ENCODE measurements at regions not wholly inside any gene's neighbourhood (a gene's known extent, or its start where the extent isn't known, plus 50 kb on each side); places are given as distances from the start of the nearest gene placed in this dataset.

DNA sequence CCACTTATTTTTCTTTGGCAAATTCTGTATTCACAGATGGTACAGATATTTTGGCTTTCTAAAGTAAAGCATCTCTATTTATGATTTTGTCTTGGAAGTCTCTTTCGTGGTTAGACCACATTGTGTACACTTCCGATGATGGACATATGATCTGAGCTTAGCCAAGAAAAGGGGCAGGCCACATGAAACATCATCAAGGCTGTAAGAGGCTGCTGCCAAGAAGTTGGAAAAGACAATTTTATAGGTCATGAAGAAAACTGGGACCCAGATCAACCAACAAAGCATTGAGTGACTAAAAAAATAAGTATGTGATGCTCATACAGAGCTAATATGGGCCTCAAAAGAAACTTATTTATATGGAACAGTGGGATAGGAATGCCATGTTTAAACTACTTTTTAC, 266.4 kb downstream of the HAO1 start:
- no peaks in the 10 kb centered on the region for H3K9me3 ChIP-seq (replicated peaks in 1 of 2; ENCODE audit: control insufficient read depth in 2 of 2, insufficient read depth in 1 of 2, low read depth in 1 of 2, low read length in 2 of 2)
- no peak overlapping the region for H3K14ac ChIP-seq (ENCODE audit: low read length)
- no peak overlapping the region for H3K9ac ChIP-seq (ENCODE audit: low read depth, low read length, poor library complexity)
- no peak overlapping the region for H3K4ac ChIP-seq (ENCODE audit: low read length)
- no peak overlapping the region for H4K8ac ChIP-seq (ENCODE audit: low read depth, low read length)
- no peak overlapping the region for H2BK120ac ChIP-seq (ENCODE audit: low read depth, low read length)
- H3K4me2 ChIP-seq (ENCODE audit: insufficient read depth, low read length, poor library complexity, severe bottlenecking): no peak overlapping the region
- H3K18ac ChIP-seq (ENCODE audit: low read length): no peak overlapping the region
- no peaks in the 10 kb centered on the region for H3K79me1 ChIP-seq (ENCODE audit: low read depth, low read length)
- no peak overlapping the region for H2AK5ac ChIP-seq (ENCODE audit: low read depth, low read length)
- no peak overlapping the region for H3K27ac ChIP-seq (replicated peaks; ENCODE audit: low read length)
- WGBS, 2 donors (ENCODE audit: extremely low coverage in 2 of 2, insufficient read length in 2 of 2, insufficient replicate concordance in 1 of 2): no CpG with 5 or more reads among the region's 2 CpGs
- H2AFZ ChIP-seq (ENCODE audit: low read length): no peak overlapping the region
- H2BK12ac ChIP-seq (ENCODE audit: low read length): no peak overlapping the region
- no peak overlapping the region for H3K4me3 ChIP-seq (ENCODE audit: low read length in 2 of 2)
- peaks cover 0 to 5% of the 10 kb centered on the region in 2 donors for H3K4me1 ChIP-seq (ENCODE audit: control insufficient read depth in 2 of 2, insufficient read depth in 1 of 2, low read depth in 1 of 2, low read length in 2 of 2)
- no peak overlapping the region for H2BK15ac ChIP-seq (ENCODE audit: low read length)
- H2BK5ac ChIP-seq (ENCODE audit: low read length): no peak overlapping the region
- H4K91ac ChIP-seq (ENCODE audit: low read depth, low read length, poor library complexity): no peak overlapping the region
- H3K27me3 ChIP-seq (ENCODE audit: control insufficient read depth in 3 of 3, insufficient read depth in 3 of 3, low read depth in 1 of 3, low read length in 3 of 3): no peaks in the 10 kb centered on the region
- DNase-seq (ENCODE audit: low spot score): no peak
- H3K36me3 ChIP-seq (replicated peaks in 1 of 2; ENCODE audit: control insufficient read depth in 2 of 2, insufficient read depth in 2 of 2, low read length in 2 of 2): no peaks in the 10 kb centered on the region
- no peak overlapping the region for H3K23ac ChIP-seq (ENCODE audit: low read depth, low read length, poor library complexity)

DNA sequence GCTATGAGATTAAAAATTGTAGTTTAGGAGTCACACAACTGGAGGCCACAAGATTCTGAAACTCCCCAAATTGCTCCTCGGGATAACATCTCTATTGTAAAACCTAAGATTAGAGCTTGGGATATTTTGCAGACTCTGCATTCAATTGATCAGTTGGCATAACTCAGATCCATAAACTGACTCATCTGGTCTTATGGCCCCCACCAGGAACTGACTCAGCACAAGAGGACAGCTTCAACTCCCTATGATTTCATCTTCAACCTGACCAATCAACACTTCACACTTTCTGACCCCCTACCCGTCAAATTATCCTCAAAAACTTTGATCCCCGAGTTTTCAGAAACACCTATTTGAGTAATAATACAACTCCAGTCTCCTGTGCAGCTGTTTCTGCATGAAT, 257.3 kb downstream of the HAO1 start:
- Histone ChIP-seq H2BK120ac (ENCODE audit: low read depth, low read length) (no peak overlapping the region), H2AFZ (ENCODE audit: low read length) (no peak overlapping the region), H2BK5ac (ENCODE audit: low read length) (no peak overlapping the region), H3K23ac (ENCODE audit: low read depth, low read length, poor library complexity) (no peak overlapping the region), H3K27ac (replicated peaks; ENCODE audit: low read length) (no peak overlapping the region), H3K27me3 (ENCODE audit: control insufficient read depth in 3 of 3, insufficient read depth in 3 of 3, low read depth in 1 of 3, low read length in 3 of 3) (no peaks in the 10 kb centered on the region), H3K4me1 (ENCODE audit: control insufficient read depth in 2 of 2, insufficient read depth in 1 of 2, low read depth in 1 of 2, low read length in 2 of 2) (no peaks in the 10 kb centered on the region), H3K9ac (ENCODE audit: low read depth, low read length, poor library complexity) (no peak overlapping the region), H3K4me2 (ENCODE audit: insufficient read depth, low read length, poor library complexity, severe bottlenecking) (no peak overlapping the region), H3K9me3 (replicated peaks in 1 of 2; ENCODE audit: control insufficient read depth in 2 of 2, insufficient read depth in 1 of 2, low read depth in 1 of 2, low read length in 2 of 2) (no peaks in the 10 kb centered on the region), H3K18ac (ENCODE audit: low read length) (no peak overlapping the region), H3K79me1 (ENCODE audit: low read depth, low read length) (no peaks in the 10 kb centered on the region), H3K4ac (ENCODE audit: low read length) (no peak overlapping the region), H2BK15ac (ENCODE audit: low read length) (no peak overlapping the region), H2BK12ac (ENCODE audit: low read length) (no peak overlapping the region), H3K36me3 (replicated peaks in 1 of 2; ENCODE audit: control insufficient read depth in 2 of 2, insufficient read depth in 2 of 2, low read length in 2 of 2) (no peaks in the 10 kb centered on the region), H3K14ac (ENCODE audit: low read length) (no peak overlapping the region), H2AK5ac (ENCODE audit: low read depth, low read length) (no peak overlapping the region), H4K8ac (ENCODE audit: low read depth, low read length) (no peak overlapping the region), H4K91ac (ENCODE audit: low read depth, low read length, poor library complexity) (no peak overlapping the region), H3K4me3 (ENCODE audit: low read length in 2 of 2) (no peak overlapping the region)
- no peak for DNase-seq (ENCODE audit: low spot score)
- WGBS, 2 donors (ENCODE audit: extremely low coverage in 2 of 2, insufficient read length in 2 of 2, insufficient replicate concordance in 1 of 2): no CpG with 5 or more reads among the region's 3 CpGs

DNA sequence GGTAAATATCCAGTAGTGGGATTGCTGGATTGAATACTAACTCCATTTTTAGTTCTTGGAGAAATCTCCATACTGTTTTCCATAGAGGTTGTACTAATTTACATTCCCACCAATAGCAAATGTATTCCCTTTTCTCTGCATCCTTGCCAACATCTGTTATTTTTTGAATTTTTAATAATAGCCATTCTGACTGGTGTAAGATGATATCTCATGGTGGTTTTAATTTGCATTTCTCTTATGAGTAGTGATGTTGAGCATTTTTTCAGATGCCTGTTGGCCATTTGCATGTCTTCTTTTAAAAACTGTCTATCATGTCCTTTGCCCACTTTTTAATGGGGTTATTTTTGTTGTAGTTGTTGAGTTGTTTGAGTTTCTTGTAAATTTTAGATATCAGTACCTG, 253.2 kb downstream of the HAO1 start:
- H4K8ac ChIP-seq (ENCODE audit: low read depth, low read length): no peak overlapping the region
- H3K18ac ChIP-seq (ENCODE audit: low read length): no peak overlapping the region
- no peak overlapping the region for H3K27ac ChIP-seq (replicated peaks; ENCODE audit: low read length)
- no peaks in the 10 kb centered on the region for H3K79me1 ChIP-seq (ENCODE audit: low read depth, low read length)
- H3K27me3 ChIP-seq (ENCODE audit: control insufficient read depth in 3 of 3, insufficient read depth in 3 of 3, low read depth in 1 of 3, low read length in 3 of 3): no peaks in the 10 kb centered on the region
- H2BK5ac ChIP-seq (ENCODE audit: low read length): no peak overlapping the region
- peaks cover 0 to 3% of the 10 kb centered on the region in 2 donors for H3K9me3 ChIP-seq (replicated peaks in 1 of 2; ENCODE audit: control insufficient read depth in 2 of 2, insufficient read depth in 1 of 2, low read depth in 1 of 2, low read length in 2 of 2)
- H2AFZ ChIP-seq (ENCODE audit: low read length): no peak overlapping the region
- H2BK120ac ChIP-seq (ENCODE audit: low read depth, low read length): no peak overlapping the region
- no peak overlapping the region for H3K9ac ChIP-seq (ENCODE audit: low read depth, low read length, poor library complexity)
- H3K36me3 ChIP-seq (replicated peaks in 1 of 2; ENCODE audit: control insufficient read depth in 2 of 2, insufficient read depth in 2 of 2, low read length in 2 of 2): no peaks in the 10 kb centered on the region
- H3K4ac ChIP-seq (ENCODE audit: low read length): no peak overlapping the region
- H3K4me3 ChIP-seq (ENCODE audit: low read length in 2 of 2): no peak overlapping the region
- H3K4me2 ChIP-seq (ENCODE audit: insufficient read depth, low read length, poor library complexity, severe bottlenecking): no peak overlapping the region
- H4K91ac ChIP-seq (ENCODE audit: low read depth, low read length, poor library complexity): no peak overlapping the region
- H2AK5ac ChIP-seq (ENCODE audit: low read depth, low read length): no peak overlapping the region
- no peak overlapping the region for H3K23ac ChIP-seq (ENCODE audit: low read depth, low read length, poor library complexity)
- no peak overlapping the region for H2BK15ac ChIP-seq (ENCODE audit: low read length)
- no peak overlapping the region for H2BK12ac ChIP-seq (ENCODE audit: low read length)
- no peak overlapping the region for H3K14ac ChIP-seq (ENCODE audit: low read length)
- DNase-seq (ENCODE audit: low spot score): no peak
- H3K4me1 ChIP-seq (ENCODE audit: control insufficient read depth in 2 of 2, insufficient read depth in 1 of 2, low read depth in 1 of 2, low read length in 2 of 2): no peaks in the 10 kb centered on the region

DNA sequence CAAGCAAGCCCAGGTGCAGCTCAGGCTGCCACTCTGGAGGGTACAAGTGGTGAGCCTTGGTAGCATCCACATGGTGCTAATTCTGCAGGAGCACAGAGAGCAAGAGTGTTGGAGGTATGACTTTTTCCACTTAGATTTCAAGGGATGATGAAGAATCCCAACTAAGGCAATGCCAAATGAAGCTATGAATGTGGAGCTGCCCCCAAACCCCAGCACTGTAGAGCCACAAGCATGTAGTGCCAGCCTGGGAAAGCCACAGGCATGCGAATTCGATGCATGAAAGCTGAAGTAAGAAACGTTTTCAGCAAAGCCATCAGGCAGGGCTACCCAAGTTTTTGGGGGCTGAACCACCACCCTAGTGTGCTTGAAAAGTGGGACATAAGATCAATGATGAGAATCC, 251.1 kb downstream of the HAO1 start:
- no CpG with 5 or more reads among the region's 3 CpGs for WGBS, 2 donors (ENCODE audit: extremely low coverage in 2 of 2, insufficient read length in 2 of 2, insufficient replicate concordance in 1 of 2)
- no peak overlapping the region for H3K4me2 ChIP-seq (ENCODE audit: insufficient read depth, low read length, poor library complexity, severe bottlenecking)

More for the DNA sequence above, 251.1 kb downstream of the HAO1 start:
- Histone ChIP-seq H3K27me3 (ENCODE audit: control insufficient read depth in 3 of 3, insufficient read depth in 3 of 3, low read depth in 1 of 3, low read length in 3 of 3) (no peaks in the 10 kb centered on the region), H2BK120ac (ENCODE audit: low read depth, low read length) (no peak overlapping the region), H3K4me1 (ENCODE audit: control insufficient read depth in 2 of 2, insufficient read depth in 1 of 2, low read depth in 1 of 2, low read length in 2 of 2) (no peaks in the 10 kb centered on the region), H2BK12ac (ENCODE audit: low read length) (no peak overlapping the region), H3K9ac (ENCODE audit: low read depth, low read length, poor library complexity) (no peak overlapping the region), H2AK5ac (ENCODE audit: low read depth, low read length) (no peak overlapping the region), H2BK5ac (ENCODE audit: low read length) (no peak overlapping the region), H3K9me3 (replicated peaks in 1 of 2; ENCODE audit: control insufficient read depth in 2 of 2, insufficient read depth in 1 of 2, low read depth in 1 of 2, low read length in 2 of 2) (peaks cover 0 to 3% of the 10 kb centered on the region in 2 donors), H3K79me1 (ENCODE audit: low read depth, low read length) (no peaks in the 10 kb centered on the region), H2AFZ (ENCODE audit: low read length) (no peak overlapping the region), H3K23ac (ENCODE audit: low read depth, low read length, poor library complexity) (no peak overlapping the region), H3K4ac (ENCODE audit: low read length) (no peak overlapping the region), H4K8ac (ENCODE audit: low read depth, low read length) (no peak overlapping the region), H3K18ac (ENCODE audit: low read length) (no peak overlapping the region), H3K14ac (ENCODE audit: low read length) (no peak overlapping the region), H3K4me3 (ENCODE audit: low read length in 2 of 2) (no peak overlapping the region), H3K36me3 (replicated peaks in 1 of 2; ENCODE audit: control insufficient read depth in 2 of 2, insufficient read depth in 2 of 2, low read length in 2 of 2) (no peaks in the 10 kb centered on the region), H3K27ac (replicated peaks; ENCODE audit: low read length) (no peak overlapping the region), H4K91ac (ENCODE audit: low read depth, low read length, poor library complexity) (no peak overlapping the region), H2BK15ac (ENCODE audit: low read length) (no peak overlapping the region)
- no peak for DNase-seq (ENCODE audit: low spot score)

Data from neuronal stem cell (in vitro differentiated cells).